ENCODE measurements at regions not wholly inside any gene's neighbourhood (a gene's known extent, or its start where the extent isn't known, plus 50 kb on each side); places are given as distances from the start of the nearest gene placed in this dataset.

DNA sequence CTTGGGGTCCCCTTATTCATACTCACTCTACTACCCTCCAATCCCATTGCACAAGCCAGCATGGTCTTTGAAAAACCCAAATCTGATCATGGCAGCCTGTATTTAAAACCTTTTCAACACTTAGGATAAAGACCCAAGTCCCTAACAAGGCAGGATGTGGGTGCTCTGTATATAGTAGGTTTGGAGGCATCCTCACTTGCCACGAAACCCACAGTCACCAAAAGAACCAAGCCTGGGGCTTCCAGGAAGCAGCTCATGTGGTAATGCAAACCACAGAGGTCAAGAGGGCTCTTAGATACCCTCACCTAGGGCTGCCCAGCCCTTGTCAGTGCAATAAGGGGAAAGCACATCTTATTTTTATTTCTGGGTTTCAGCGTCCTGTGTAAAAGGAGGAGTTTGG lies 218.6 kb upstream of the ASIC2 start:
- TF ChIP-seq, protein P1, sequence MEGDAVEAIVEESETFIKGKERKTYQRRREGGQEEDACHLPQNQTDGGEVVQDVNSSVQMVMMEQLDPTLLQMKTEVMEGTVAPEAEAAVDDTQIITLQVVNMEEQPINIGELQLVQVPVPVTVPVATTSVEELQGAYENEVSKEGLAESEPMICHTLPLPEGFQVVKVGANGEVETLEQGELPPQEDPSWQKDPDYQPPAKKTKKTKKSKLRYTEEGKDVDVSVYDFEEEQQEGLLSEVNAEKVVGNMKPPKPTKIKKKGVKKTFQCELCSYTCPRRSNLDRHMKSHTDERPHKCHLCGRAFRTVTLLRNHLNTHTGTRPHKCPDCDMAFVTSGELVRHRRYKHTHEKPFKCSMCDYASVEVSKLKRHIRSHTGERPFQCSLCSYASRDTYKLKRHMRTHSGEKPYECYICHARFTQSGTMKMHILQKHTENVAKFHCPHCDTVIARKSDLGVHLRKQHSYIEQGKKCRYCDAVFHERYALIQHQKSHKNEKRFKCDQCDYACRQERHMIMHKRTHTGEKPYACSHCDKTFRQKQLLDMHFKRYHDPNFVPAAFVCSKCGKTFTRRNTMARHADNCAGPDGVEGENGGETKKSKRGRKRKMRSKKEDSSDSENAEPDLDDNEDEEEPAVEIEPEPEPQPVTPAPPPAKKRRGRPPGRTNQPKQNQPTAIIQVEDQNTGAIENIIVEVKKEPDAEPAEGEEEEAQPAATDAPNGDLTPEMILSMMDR (IDR thresholded peaks at IDR 0.05; ENCODE audit: control extremely low read depth, extremely low read depth) = no peak
- 63 to 69% methylated on average over 2 of the region's 2 CpGs for WGBS, 2 donors
- DNase-seq (no peak), ATAC-seq (ENCODE audit: insufficient read depth, low FRiP score) (no peak)
- H3K9ac ChIP-seq (ENCODE audit: insufficient read depth in 1 of 2, low read length in 2 of 2) = no peak overlapping the region
- peaks cover 0 to 9% (median 0%) of the 10 kb centered on the region in 4 donors for H3K9me3 ChIP-seq (ENCODE audit: control insufficient read depth in 4 of 4, insufficient read depth in 3 of 4, low read length in 3 of 4)
- peaks cover 0 to 10% (median 0%) of the 10 kb centered on the region in 5 donors for H3K4me1 ChIP-seq (ENCODE audit: control insufficient read depth in 5 of 5, insufficient read depth in 5 of 5, low read length in 5 of 5)
- no peaks in the 10 kb centered on the region for H3K27me3 ChIP-seq (ENCODE audit: control insufficient read depth in 3 of 3, insufficient read depth in 3 of 3, low read length in 2 of 3)
- no peaks in the 10 kb centered on the region for H3K36me3 ChIP-seq (ENCODE audit: control insufficient read depth in 4 of 4, insufficient read depth in 4 of 4, low read length in 4 of 4)
- no peak overlapping the region for H3K4me3 ChIP-seq
- no peak overlapping the region for H3K27ac ChIP-seq (ENCODE audit: low read depth in 1 of 2, low read length in 1 of 2)

DNA sequence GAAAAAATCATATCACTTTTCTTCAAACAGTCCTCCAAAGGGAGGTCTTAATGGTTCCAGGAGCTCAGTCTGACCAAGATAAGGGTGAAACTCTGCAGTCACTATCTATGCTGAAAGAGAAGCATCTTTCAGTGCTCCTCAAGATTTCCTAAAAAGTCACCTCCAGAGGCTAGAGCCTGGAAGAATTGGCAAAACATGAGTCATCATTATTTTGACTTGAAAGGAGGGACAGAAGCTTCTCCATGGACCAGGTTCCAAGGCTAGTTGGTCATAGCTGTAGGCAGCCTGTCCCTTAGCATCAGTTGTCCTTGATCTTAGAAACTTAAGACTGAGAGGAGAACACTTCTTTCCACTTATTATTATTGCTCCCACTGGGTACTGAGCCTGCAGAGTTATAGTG lies 219.0 kb upstream of the ASIC2 start:
- no peak overlapping the region for H3K27ac ChIP-seq (ENCODE audit: low read depth in 1 of 2, low read length in 1 of 2)
- H3K9me3 ChIP-seq (ENCODE audit: control insufficient read depth in 4 of 4, insufficient read depth in 3 of 4, low read length in 3 of 4) = peaks cover 0 to 9% (median 0%) of the 10 kb centered on the region in 4 donors
- H3K36me3 ChIP-seq (ENCODE audit: control insufficient read depth in 4 of 4, insufficient read depth in 4 of 4, low read length in 4 of 4) = no peaks in the 10 kb centered on the region
- H3K27me3 ChIP-seq (ENCODE audit: control insufficient read depth in 3 of 3, insufficient read depth in 3 of 3, low read length in 2 of 3) = no peaks in the 10 kb centered on the region
- H3K4me3 ChIP-seq = no peak overlapping the region
- TF ChIP-seq, protein P1 (IDR thresholded peaks at IDR 0.05; ENCODE audit: control extremely low read depth, extremely low read depth) = no peak
- DNase-seq = no peak
- peaks cover 0 to 10% (median 0%) of the 10 kb centered on the region in 5 donors for H3K4me1 ChIP-seq (ENCODE audit: control insufficient read depth in 5 of 5, insufficient read depth in 5 of 5, low read length in 5 of 5)
- no peak overlapping the region for H3K9ac ChIP-seq (ENCODE audit: insufficient read depth in 1 of 2, low read length in 2 of 2)
- no peak for ATAC-seq (ENCODE audit: insufficient read depth, low FRiP score)

DNA sequence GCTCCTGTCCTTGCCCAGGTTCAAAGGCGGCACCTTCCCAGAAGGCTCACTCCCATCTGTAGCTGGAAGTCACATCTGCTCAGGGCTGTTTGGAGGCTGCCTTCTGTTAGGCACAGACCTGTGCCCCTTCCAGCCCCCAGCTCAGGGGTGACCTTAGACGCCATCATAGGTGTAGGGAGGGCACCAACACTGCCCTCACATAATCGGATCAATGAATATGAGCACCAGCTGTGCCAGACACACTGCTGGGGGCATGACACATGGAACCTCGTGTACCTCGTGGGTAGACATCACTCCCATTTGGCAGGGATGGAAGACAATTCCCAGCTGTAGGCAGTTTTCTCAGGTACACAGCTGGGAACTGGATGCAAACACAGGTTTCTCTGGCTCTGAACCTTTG lies 220.7 kb upstream of the ASIC2 start:
- WGBS, 2 donors = 82 to 88% methylated on average over 5 of the region's 5 CpGs
- Histone ChIP-seq H3K27me3 (ENCODE audit: control insufficient read depth in 3 of 3, insufficient read depth in 3 of 3, low read length in 2 of 3) (no peaks in the 10 kb centered on the region), H3K27ac (ENCODE audit: low read depth in 1 of 2, low read length in 1 of 2) (no peak overlapping the region), H3K9me3 (ENCODE audit: control insufficient read depth in 4 of 4, insufficient read depth in 3 of 4, low read length in 3 of 4) (peaks cover 0 to 9% (median 0%) of the 10 kb centered on the region in 4 donors), H3K4me1 (ENCODE audit: control insufficient read depth in 5 of 5, insufficient read depth in 5 of 5, low read length in 5 of 5) (peaks cover 0 to 10% (median 0%) of the 10 kb centered on the region in 5 donors), H3K36me3 (ENCODE audit: control insufficient read depth in 4 of 4, insufficient read depth in 4 of 4, low read length in 4 of 4) (no peaks in the 10 kb centered on the region), H3K4me3 (no peak overlapping the region), H3K9ac (ENCODE audit: insufficient read depth in 1 of 2, low read length in 2 of 2) (no peak overlapping the region)
- TF ChIP-seq, protein P1 (IDR thresholded peaks at IDR 0.05; ENCODE audit: control extremely low read depth, extremely low read depth) = no peak
- ATAC-seq (ENCODE audit: insufficient read depth, low FRiP score) (no peak), DNase-seq (no peak)

DNA sequence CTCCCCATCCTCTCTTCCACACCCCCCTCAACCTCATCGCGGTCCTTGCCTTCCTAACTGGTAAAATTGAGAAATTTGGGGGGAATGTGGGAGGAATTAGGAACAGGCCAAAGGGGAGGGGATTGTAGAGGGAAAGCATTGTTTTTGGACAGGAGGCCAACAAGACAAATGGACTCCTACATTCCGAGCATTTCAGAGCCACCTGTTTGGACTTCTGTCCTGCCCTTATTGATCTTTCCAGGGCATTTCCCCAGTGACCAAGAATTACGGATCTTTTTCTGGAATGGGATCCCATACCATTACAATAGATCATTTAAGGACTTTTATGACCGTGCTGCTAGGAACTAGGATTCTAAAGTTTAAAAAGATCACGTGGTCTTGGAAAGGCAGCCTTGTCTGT lies 221.3 kb upstream of the ASIC2 start:
- Histone ChIP-seq H3K27ac (ENCODE audit: low read depth in 1 of 2, low read length in 1 of 2) (no peak overlapping the region), H3K4me1 (ENCODE audit: control insufficient read depth in 5 of 5, insufficient read depth in 5 of 5, low read length in 5 of 5) (peaks cover 0 to 10% (median 0%) of the 10 kb centered on the region in 5 donors), H3K36me3 (ENCODE audit: control insufficient read depth in 4 of 4, insufficient read depth in 4 of 4, low read length in 4 of 4) (no peaks in the 10 kb centered on the region), H3K9ac (ENCODE audit: insufficient read depth in 1 of 2, low read length in 2 of 2) (no peak overlapping the region), H3K27me3 (ENCODE audit: control insufficient read depth in 3 of 3, insufficient read depth in 3 of 3, low read length in 2 of 3) (no peaks in the 10 kb centered on the region), H3K9me3 (ENCODE audit: control insufficient read depth in 4 of 4, insufficient read depth in 3 of 4, low read length in 3 of 4) (peaks cover 0 to 9% (median 0%) of the 10 kb centered on the region in 4 donors), H3K4me3 (no peak overlapping the region)
- WGBS, 2 donors = 86 to 92% methylated on average over 6 of the region's 6 CpGs
- TF ChIP-seq, protein P1 (IDR thresholded peaks at IDR 0.05; ENCODE audit: control extremely low read depth, extremely low read depth) = no peak
- ATAC-seq (ENCODE audit: insufficient read depth, low FRiP score) = no peak
- no peak for DNase-seq

All from lung (tissue), 11 donors.